IPS DF 6.9 (cell line): ENCODE measurements at regions not wholly inside any gene's neighbourhood (a gene's known extent, or its start where the extent isn't known, plus 50 kb on each side); places are given as distances from the start of the nearest gene placed in this dataset.

Experiments used
- DNase-seq: peaks from one replicate; pipeline ENCODE4 v3.0.0-alpha.2; 2013; ENCODE audit warnings: low read depth, low spot score
- H3K27ac ChIP-seq: one replicate; pipeline ENCODE4 v1.5.1; 2013; ENCODE audit warnings: low read length, control low read depth
- H3K27me3 ChIP-seq: 2 replicates; pipeline ENCODE4 v1.6.1; 2013; ENCODE audit warnings: mild to moderate bottlenecking, low read length; ENCODE audit not compliant: control insufficient read depth, insufficient read depth
- H3K36me3 ChIP-seq: 2 replicates; pipeline ENCODE4 v1.6.1; 2013; ENCODE audit warnings: low read length; ENCODE audit not compliant: control insufficient read depth, insufficient read depth
- H3K4me1 ChIP-seq: 2 replicates; pipeline ENCODE4 v1.6.1; 2013; ENCODE audit warnings: low read length; ENCODE audit not compliant: control insufficient read depth, insufficient read depth
- H3K4me3 ChIP-seq: 2 replicates; pipeline ENCODE4 v1.5.1; 2013; ENCODE audit warnings: mild to moderate bottlenecking, low read length
- H3K9me3 ChIP-seq: 2 replicates; pipeline ENCODE4 v1.6.1; 2013; ENCODE audit warnings: low read length, inconsistent platforms; ENCODE audit not compliant: control insufficient read depth, insufficient read depth
- WGBS: extraction: QIAGEN DNeasy Blood & Tissue Kit; methylation state at CpG from one replicate; pipeline ENCODE4 v1.1.7; 2013; ENCODE audit warnings: mixed read lengths, missing lambda C conversion rate; ENCODE audit not compliant: insufficient read length, insufficient coverage; 5-methylcytosine and 5-hydroxymethylcytosine counted together

GRCh38 chr2:18209934-18210639, 331.6 kb downstream of the KCNS3 start:
- no CpG with 5 or more reads among the region's 4 CpGs for WGBS
- H3K27me3 ChIP-seq, result no peaks in the 10 kb centered on the region
- no peak for DNase-seq
- H3K4me1 ChIP-seq, result no peaks in the 10 kb centered on the region
- no peaks in the 10 kb centered on the region for H3K9me3 ChIP-seq
- H3K4me3 ChIP-seq, result no peak overlapping the region
- H3K27ac ChIP-seq, result no peak overlapping the region
- no peaks in the 10 kb centered on the region for H3K36me3 ChIP-seq

- DNase-seq, result no peak
- no peak overlapping the region for H3K4me3 ChIP-seq
- WGBS, result no CpG with 5 or more reads among the region's 1 CpG
- H3K27me3 ChIP-seq, result no peaks in the 10 kb centered on the region
- no peak overlapping the region for H3K27ac ChIP-seq
- no peaks in the 10 kb centered on the region for H3K9me3 ChIP-seq
- H3K36me3 ChIP-seq, result no peaks in the 10 kb centered on the region
- H3K4me1 ChIP-seq, result no peaks in the 10 kb centered on the region
Measured at GRCh38 chr2:18208956-18209355, 330.5 kb downstream of the KCNS3 start.

- Histone ChIP-seq H3K4me1 (no peaks in the 10 kb centered on the region), H3K27me3 (no peaks in the 10 kb centered on the region), H3K36me3 (no peaks in the 10 kb centered on the region), H3K9me3 (no peaks in the 10 kb centered on the region), H3K27ac (no peak overlapping the region), H3K4me3 (no peak overlapping the region)
- WGBS, result no CpG with 5 or more reads among the region's 1 CpG
- no peak for DNase-seq
Measured at GRCh38 chr2:18200771-18201170, 322.3 kb downstream of the KCNS3 start.

DNA sequence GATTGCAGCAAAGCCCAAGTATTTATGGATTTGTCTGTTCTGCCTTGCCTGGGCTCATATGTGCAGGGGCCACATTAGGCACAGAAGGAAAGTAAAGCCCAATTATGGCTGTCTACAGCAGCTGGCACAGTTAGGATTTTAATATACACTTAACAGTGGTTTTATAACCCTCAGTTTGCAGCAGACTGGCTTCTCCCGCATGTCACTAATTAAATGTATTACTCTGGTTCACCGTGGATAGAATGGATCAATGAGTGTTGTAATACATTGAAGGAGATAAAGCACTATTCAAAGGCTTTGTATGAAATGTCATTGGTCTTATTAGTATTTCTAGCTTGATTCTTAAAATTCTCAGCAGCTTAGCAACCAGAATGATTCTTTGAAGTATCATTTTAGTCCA, 320.2 kb downstream of the KCNS3 start:
- no peaks in the 10 kb centered on the region for H3K36me3 ChIP-seq
- no CpG with 5 or more reads among the region's 2 CpGs for WGBS
- no peaks in the 10 kb centered on the region for H3K27me3 ChIP-seq
- no peak for DNase-seq
- H3K9me3 ChIP-seq, result no peaks in the 10 kb centered on the region
- H3K4me3 ChIP-seq, result no peak overlapping the region
- no peaks in the 10 kb centered on the region for H3K4me1 ChIP-seq
- H3K27ac ChIP-seq, result no peak overlapping the region

- WGBS, result no CpG with 5 or more reads among the region's 1 CpG
- H3K27ac ChIP-seq, result no peak overlapping the region
- H3K36me3 ChIP-seq, result no peaks in the 10 kb centered on the region
- no peaks in the 10 kb centered on the region for H3K27me3 ChIP-seq
- no peak for DNase-seq
- no peak overlapping the region for H3K4me3 ChIP-seq
- no peaks in the 10 kb centered on the region for H3K4me1 ChIP-seq
- H3K9me3 ChIP-seq, result no peaks in the 10 kb centered on the region
Measured at GRCh38 chr2:18194161-18194560, 315.7 kb downstream of the KCNS3 start.

GRCh38 chr2:18186816-18187613, 308.5 kb downstream of the KCNS3 start:
- H3K4me1 ChIP-seq, result no peaks in the 10 kb centered on the region
- H3K9me3 ChIP-seq, result no peaks in the 10 kb centered on the region
- H3K36me3 ChIP-seq, result no peaks in the 10 kb centered on the region
- H3K27me3 ChIP-seq, result no peaks in the 10 kb centered on the region
- no peak overlapping the region for H3K4me3 ChIP-seq
- DNase-seq, result no peak
- H3K27ac ChIP-seq, result no peak overlapping the region
- no CpG with 5 or more reads among the region's 2 CpGs for WGBS

DNA sequence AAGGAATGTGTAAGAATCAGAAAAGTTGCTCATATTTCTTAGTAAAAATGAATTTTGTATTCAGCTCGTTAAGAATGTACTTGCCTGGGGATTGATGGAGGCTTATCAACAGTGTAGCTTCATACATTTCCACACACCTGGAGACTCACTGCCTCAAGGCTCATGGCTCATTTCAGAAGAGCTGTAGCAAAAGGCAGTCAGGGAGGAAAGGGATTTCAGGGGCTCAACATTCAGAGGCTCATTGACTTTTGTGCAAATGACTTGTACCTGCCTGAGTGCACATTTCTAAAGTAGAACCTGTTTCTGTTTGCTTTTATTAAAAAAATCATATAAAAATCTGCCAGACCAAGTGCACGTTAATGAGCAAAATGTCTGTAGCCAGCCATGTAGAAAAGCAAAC, 304.4 kb downstream of the KCNS3 start:
- H3K36me3 ChIP-seq, result no peaks in the 10 kb centered on the region
- DNase-seq, result no peak
- no peak overlapping the region for H3K4me3 ChIP-seq
- no peaks in the 10 kb centered on the region for H3K27me3 ChIP-seq
- no peaks in the 10 kb centered on the region for H3K4me1 ChIP-seq
- WGBS, result no CpG with 5 or more reads among the region's 2 CpGs
- H3K9me3 ChIP-seq, result no peaks in the 10 kb centered on the region
- no peak overlapping the region for H3K27ac ChIP-seq

DNA sequence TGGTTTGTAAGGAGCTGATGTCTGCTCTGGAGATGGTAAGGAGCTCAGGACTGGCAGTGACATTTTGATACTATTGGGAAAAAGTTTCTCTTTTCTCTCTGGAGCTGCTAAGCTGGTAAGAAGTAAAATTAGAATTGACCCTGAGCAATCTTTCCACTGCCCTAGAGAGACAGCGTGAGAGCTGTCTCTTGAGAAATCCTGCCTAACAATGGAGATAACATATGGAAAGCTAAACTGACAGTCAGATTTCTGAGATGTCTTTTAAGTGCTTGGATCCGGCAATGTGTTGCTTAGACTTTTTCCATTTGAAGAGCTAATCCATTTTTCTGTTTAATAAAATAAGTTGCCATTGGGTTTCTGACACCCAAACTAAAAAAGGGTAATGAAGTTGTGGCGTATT, 302.4 kb downstream of the KCNS3 start:
- Histone ChIP-seq H3K4me3 (no peak overlapping the region), H3K4me1 (no peaks in the 10 kb centered on the region), H3K27ac (no peak overlapping the region), H3K36me3 (no peaks in the 10 kb centered on the region), H3K9me3 (no peaks in the 10 kb centered on the region), H3K27me3 (no peaks in the 10 kb centered on the region)
- no peak for DNase-seq
- no CpG with 5 or more reads among the region's 3 CpGs for WGBS

DNA sequence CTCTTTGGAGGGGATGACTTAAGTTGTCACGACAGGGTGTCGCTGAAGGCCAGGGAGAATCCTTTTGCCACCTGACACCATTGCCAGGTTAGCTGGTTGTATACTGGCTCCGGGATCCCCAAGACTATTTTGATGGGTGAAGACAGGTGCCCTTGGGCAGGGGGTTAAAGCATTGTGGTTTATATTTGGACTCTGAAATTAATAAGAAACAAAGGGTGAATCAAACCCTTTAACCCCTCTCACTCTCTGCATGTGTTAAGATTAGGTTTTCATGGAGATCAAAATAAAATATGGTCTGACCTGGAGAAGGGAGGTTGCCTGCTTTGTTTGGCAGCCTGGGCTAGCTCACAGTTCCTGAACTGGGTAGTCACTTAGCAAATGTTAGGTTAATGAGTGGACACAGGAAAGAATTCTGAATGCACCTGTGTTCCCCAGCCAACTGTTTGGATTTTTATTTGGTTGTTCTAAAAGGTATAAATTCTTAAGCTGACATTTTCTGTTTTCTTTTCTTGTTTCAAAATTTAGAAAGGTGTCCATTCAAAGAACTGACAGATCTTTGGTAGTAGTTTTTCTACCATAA, 301.7 kb downstream of the KCNS3 start:
- Histone ChIP-seq H3K27ac (no peak overlapping the region), H3K4me1 (no peaks in the 10 kb centered on the region), H3K27me3 (no peaks in the 10 kb centered on the region), H3K36me3 (no peaks in the 10 kb centered on the region), H3K9me3 (no peaks in the 10 kb centered on the region), H3K4me3 (no peak overlapping the region)
- DNase-seq, result no peak
- WGBS, result no CpG with 5 or more reads among the region's 3 CpGs

DNA sequence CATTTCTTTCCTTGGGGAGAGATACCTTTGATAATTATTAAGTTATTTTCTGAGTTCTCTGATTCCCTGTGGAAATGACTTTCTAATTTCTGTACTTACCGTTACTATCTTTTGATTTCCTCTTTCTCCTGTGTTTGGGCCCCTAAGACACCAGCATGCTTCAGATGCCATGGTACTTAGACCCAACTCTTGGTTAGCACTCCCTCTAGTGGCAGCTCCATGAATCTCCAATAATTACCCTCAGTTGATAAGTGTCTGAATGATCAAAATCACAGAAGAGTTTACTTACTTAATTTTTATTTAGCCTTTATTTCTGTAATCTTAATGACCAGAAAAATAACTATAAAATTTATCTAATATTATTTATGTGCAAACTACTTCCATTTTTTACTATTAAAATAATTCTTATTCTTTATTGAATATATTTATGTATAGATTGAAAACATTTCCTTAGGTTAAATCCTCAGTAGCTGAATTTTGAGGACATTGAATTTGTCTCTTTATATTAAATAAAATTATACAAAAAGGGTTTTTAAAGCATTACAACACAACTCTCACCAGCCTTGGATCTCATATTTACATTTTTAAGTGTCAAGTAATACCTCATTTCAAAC, 300.4 kb downstream of the KCNS3 start:
- Histone ChIP-seq H3K4me3 (no peak overlapping the region), H3K36me3 (no peaks in the 10 kb centered on the region), H3K27ac (no peak overlapping the region), H3K27me3 (no peaks in the 10 kb centered on the region), H3K9me3 (no peaks in the 10 kb centered on the region), H3K4me1 (no peaks in the 10 kb centered on the region)
- DNase-seq, result peak; percentile 43
- WGBS, result no CpG with 5 or more reads among the region's 1 CpG
